MM.1S (cell line): ENCODE measurements at regions not wholly inside any gene's neighbourhood (a gene's known extent, or its start where the extent isn't known, plus 50 kb on each side); places are given as distances from the start of the nearest gene placed in this dataset.
"Not testable (repeated sequence)": the region's sequence is repeated elsewhere in the genome, so short reads cannot be mapped to it uniquely, and the experiment has no call there.

Experiments
- EZH2 ChIP-seq: fragments of 300-600 bp; sonication (generic); optimal IDR thresholded peaks from 2 replicates; pipeline ENCODE3; 2017; ENCODE audit warnings: low read depth, mild to moderate bottlenecking, antibody characterized with exemption, low read length, mixed read lengths
- EZH2phosphoT487 ChIP-seq: fragments of 300-600 bp; sonication (generic); IDR thresholded peaks from 2 replicates; pipeline ENCODE4 v1.6.1; 2018; ENCODE audit warnings: antibody characterized with exemption, low read length
- TF ChIP-seq, protein P1 (sequence below): fragments of 300-600 bp; sonication (generic); IDR thresholded peaks from 2 replicates; pipeline ENCODE4 v1.5.1; 2016; ENCODE audit warnings: antibody characterized with exemption, low read length, mixed read lengths

DNA sequence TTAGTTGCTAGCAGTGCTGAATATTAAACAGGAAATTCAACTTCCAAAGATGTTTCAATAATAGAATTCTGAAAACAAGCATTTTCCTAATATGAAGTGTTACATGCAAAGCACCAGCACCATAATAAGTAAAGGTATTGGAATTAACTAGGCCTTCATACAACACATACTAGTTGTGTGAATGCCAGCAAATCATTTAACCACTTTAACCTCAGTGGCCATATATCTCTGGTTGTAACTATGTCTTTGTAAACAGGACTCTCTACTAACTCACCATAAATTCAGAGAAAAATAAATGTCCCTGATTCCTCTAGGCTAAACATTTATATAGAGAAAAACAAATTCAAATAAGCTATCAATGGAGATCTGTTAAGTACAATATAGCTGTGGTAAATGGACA lies 175.7 kb upstream of the NBPF9 start:
- TF ChIP-seq, protein P1, sequence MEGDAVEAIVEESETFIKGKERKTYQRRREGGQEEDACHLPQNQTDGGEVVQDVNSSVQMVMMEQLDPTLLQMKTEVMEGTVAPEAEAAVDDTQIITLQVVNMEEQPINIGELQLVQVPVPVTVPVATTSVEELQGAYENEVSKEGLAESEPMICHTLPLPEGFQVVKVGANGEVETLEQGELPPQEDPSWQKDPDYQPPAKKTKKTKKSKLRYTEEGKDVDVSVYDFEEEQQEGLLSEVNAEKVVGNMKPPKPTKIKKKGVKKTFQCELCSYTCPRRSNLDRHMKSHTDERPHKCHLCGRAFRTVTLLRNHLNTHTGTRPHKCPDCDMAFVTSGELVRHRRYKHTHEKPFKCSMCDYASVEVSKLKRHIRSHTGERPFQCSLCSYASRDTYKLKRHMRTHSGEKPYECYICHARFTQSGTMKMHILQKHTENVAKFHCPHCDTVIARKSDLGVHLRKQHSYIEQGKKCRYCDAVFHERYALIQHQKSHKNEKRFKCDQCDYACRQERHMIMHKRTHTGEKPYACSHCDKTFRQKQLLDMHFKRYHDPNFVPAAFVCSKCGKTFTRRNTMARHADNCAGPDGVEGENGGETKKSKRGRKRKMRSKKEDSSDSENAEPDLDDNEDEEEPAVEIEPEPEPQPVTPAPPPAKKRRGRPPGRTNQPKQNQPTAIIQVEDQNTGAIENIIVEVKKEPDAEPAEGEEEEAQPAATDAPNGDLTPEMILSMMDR: not testable (repeated sequence)
- TF ChIP-seq EZH2, EZH2phosphoT487: not testable (repeated sequence)
